Cardiac fibroblast (primary cell): ENCODE measurements at regions not wholly inside any gene's neighbourhood (a gene's known extent, or its start where the extent isn't known, plus 50 kb on each side); places are given as distances from the start of the nearest gene placed in this dataset.
"Not testable (repeated sequence)": the region's sequence is repeated elsewhere in the genome, so short reads cannot be mapped to it uniquely, and the experiment has no call there.

Experiments
- DNase-seq, 2 donors: peaks; one replicate each; pipeline versions ENCODE4 v3.0.0 to v3.0.0-alpha.2; 2010; ENCODE audit warnings: low read depth in 2 of 2
- H3K4me3 ChIP-seq, 2 donors: replicated peaks in 1 of 2; 1 replicate in 1 of 2; 2 replicates in 1 of 2; pipeline ENCODE4 v1.5.1; 2011; ENCODE audit warnings: low read depth in 2 of 2, low read length in 2 of 2, mild to moderate bottlenecking in 2 of 2, moderate library complexity in 1 of 2
- TF ChIP-seq, protein P1 (sequence below): IDR thresholded peaks from one replicate; pipeline ENCODE4 v1.5.1; 2011; ENCODE audit warnings: low read depth, mild to moderate bottlenecking, low read length, inconsistent platforms

DNA sequence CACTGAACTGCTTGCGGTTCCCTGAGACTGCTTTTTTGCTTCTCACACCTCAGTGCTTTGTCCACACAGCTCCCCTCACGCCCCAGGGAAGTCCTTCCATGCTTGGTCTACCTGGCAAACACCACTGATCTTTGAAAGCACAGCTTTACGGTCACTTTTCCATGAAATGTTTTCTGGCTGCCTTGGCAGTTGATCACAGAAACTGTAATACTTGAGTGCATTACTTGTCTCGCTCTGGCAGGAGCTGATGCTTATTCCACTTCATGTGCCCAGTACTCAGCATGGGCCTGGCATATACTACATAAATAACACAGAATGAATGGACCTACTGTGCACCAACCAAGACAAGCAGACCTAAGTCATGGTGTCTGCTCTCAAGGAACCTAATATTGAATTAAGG is 121.1 kb downstream of the MEX3B start:
- no peak for DNase-seq
- no peak overlapping the region for H3K4me3 ChIP-seq
- TF ChIP-seq, protein P1, sequence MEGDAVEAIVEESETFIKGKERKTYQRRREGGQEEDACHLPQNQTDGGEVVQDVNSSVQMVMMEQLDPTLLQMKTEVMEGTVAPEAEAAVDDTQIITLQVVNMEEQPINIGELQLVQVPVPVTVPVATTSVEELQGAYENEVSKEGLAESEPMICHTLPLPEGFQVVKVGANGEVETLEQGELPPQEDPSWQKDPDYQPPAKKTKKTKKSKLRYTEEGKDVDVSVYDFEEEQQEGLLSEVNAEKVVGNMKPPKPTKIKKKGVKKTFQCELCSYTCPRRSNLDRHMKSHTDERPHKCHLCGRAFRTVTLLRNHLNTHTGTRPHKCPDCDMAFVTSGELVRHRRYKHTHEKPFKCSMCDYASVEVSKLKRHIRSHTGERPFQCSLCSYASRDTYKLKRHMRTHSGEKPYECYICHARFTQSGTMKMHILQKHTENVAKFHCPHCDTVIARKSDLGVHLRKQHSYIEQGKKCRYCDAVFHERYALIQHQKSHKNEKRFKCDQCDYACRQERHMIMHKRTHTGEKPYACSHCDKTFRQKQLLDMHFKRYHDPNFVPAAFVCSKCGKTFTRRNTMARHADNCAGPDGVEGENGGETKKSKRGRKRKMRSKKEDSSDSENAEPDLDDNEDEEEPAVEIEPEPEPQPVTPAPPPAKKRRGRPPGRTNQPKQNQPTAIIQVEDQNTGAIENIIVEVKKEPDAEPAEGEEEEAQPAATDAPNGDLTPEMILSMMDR: no peak

GRCh38 chr15:81923561-81924350 is 122.1 kb downstream of the MEX3B start:
- TF ChIP-seq, protein P1: no peak
- DNase-seq: no peak
- H3K4me3 ChIP-seq: no peak overlapping the region

DNA sequence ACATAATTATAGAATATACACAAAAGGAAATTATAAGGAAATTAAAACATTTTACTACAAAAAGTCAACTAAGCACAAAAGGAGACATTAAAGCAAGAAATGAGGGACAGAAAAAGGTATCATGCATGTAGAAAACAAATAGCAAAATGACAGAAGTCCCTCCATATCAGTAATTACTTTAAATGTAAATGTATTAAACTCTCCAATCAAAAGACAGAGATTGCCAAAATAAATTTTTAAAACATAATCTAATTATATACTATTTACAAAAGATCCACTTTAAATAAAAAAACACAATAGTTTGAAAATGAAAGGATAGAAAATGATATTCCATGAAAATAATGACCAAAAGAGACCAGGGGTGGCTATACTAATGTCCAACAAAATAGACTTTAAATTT is 123.7 kb downstream of the MEX3B start:
- H3K4me3 ChIP-seq: no peak overlapping the region
- no peak for DNase-seq
- TF ChIP-seq, protein P1: no peak

DNA sequence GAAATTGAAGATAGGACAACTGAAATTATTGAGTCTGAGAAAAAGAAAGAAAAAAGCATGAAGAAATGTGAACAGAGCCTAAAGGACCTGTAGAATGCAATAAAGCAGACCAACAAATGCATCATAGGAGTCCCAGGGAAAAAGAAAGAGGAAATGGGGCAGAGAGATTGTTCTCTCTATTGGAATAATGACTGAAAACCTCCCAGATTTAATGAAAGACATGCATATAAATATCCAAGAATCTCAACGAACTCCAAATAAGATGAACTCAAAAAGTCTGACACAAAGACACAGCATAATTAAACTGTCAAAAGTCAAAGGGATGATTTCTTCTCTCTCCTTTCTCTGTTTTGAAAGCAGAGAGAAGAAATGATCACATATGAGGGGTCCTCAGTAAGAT is 124.7 kb downstream of the MEX3B start:
- no peak overlapping the region for H3K4me3 ChIP-seq
- DNase-seq: no peak
- TF ChIP-seq, protein P1: no peak

GRCh38 chr15:81918767-81919166 is 127.1 kb downstream of the MEX3B start:
- H3K4me3 ChIP-seq, DNase-seq: not testable (repeated sequence)

- DNase-seq: no peak
- no peak overlapping the region for H3K4me3 ChIP-seq
- TF ChIP-seq, protein P1: no peak
Measured at GRCh38 chr15:81916451-81916850, 129.4 kb downstream of the MEX3B start.

- no peak for DNase-seq
- H3K4me3 ChIP-seq: no peak overlapping the region
- TF ChIP-seq, protein P1: no peak
Measured at GRCh38 chr15:81915990-81916389, 129.8 kb downstream of the MEX3B start.
